ENCODE measurements at regions not wholly inside any gene's neighbourhood (a gene's known extent, or its start where the extent isn't known, plus 50 kb on each side); places are given as distances from the start of the nearest gene placed in this dataset.

DNA sequence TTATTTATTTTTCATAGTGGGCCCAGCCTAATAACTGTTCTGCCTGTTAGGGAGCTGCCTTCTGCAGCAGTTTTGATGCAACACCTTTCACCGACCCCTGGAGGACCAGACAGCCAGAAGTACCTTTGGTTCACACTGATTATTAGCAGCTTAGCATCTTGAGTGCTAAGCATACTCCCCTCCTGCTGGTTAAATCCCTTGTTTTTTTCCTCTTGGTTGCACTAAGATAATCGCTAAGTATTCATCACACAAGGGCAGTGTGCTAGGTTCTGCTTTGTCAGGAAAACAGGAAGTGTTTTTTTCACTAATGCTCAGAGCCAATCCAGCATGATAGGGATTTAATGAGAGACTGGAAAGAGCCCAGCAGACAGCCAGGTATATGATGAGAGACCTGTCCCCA is 437.0 kb downstream of the FUT8 start:
- DNase-seq (ENCODE audit: extremely low spot score, unreplicated experiment): peak; percentile 20
- H3K4me3 Mint-ChIP-seq: no peak overlapping the region
- TF ChIP-seq, protein P1, sequence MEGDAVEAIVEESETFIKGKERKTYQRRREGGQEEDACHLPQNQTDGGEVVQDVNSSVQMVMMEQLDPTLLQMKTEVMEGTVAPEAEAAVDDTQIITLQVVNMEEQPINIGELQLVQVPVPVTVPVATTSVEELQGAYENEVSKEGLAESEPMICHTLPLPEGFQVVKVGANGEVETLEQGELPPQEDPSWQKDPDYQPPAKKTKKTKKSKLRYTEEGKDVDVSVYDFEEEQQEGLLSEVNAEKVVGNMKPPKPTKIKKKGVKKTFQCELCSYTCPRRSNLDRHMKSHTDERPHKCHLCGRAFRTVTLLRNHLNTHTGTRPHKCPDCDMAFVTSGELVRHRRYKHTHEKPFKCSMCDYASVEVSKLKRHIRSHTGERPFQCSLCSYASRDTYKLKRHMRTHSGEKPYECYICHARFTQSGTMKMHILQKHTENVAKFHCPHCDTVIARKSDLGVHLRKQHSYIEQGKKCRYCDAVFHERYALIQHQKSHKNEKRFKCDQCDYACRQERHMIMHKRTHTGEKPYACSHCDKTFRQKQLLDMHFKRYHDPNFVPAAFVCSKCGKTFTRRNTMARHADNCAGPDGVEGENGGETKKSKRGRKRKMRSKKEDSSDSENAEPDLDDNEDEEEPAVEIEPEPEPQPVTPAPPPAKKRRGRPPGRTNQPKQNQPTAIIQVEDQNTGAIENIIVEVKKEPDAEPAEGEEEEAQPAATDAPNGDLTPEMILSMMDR (conservative IDR thresholded peaks at IDR 0.05): no peak

DNA sequence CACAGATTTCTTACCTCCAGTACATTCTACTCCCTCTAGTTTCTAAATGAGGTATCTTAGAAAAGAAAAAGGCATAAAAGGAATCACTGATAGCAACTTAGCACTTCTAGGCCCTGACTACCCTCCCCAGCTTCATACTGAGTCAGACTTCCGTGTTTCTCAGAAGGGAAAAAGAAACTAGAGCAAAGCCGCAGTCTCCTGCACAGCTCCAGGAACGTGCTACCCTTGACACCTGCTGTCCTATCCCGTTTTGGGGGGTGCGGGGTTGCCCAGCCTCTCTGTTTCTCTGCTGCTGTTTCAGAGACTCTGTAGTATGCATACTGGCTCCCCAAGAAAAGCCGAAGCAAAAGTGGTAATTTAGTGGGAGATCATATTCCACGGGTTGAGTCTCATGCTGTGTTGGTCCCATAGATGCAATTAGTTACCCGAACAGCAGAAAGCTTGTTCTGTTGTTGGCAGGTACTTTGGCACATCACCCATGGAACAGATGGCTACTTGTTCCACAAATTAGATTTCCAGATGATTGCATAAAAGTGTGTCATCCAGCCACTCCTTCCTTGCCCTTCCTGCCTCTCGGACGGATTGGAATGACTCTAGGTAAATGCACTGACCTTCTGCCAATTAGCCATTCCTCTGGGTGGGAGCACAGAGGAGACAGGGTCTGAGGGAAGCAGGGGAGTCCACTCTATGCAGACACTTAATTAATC is 438.1 kb downstream of the FUT8 start:
- Mint-ChIP-seq H3K4me1 (ENCODE audit: unreplicated experiment) (peaks cover 5% of the 10 kb centered on the region), H3K9me3 (peaks cover 4% of the 10 kb centered on the region), H3K27ac (no peak overlapping the region), H3K36me3 (no peaks in the 10 kb centered on the region), H3K4me3 (no peak overlapping the region), H3K27me3 (no peaks in the 10 kb centered on the region)
- TF ChIP-seq, protein P1 (conservative IDR thresholded peaks at IDR 0.05): no peak
- no peak for DNase-seq (ENCODE audit: extremely low spot score, unreplicated experiment)

More for the DNA sequence above, 437.0 kb downstream of the FUT8 start:
- peaks cover 5% of the 10 kb centered on the region for H3K4me1 Mint-ChIP-seq (ENCODE audit: unreplicated experiment)
- H3K9me3 Mint-ChIP-seq: peaks cover 3% of the 10 kb centered on the region
- no peaks in the 10 kb centered on the region for H3K27me3 Mint-ChIP-seq
- no peak overlapping the region for H3K27ac Mint-ChIP-seq
- no peaks in the 10 kb centered on the region for H3K36me3 Mint-ChIP-seq

DNA sequence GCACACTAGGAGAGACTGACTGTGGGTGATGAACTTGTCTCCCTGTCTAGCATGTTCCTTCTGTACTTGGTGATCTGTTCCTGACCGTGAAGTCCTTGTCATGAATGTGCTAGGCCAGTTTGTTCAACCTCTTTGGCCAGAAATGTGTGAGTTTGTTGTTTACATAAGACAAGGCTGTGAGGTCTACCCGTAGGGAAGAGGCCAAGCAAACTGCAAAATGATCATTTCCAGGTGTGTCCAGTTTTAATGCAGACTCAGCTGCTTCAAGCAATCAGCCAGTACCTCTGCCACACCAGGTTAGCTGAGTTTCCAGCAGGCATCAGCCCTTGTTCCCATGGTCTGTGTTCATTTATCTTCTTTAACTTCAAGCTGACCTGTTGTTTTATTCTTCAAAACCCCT is 440.2 kb downstream of the FUT8 start:
- peaks cover 4% of the 10 kb centered on the region for H3K9me3 Mint-ChIP-seq
- TF ChIP-seq, protein P1 (conservative IDR thresholded peaks at IDR 0.05): no peak
- H3K27ac Mint-ChIP-seq: no peak overlapping the region
- H3K27me3 Mint-ChIP-seq: peaks cover 2% of the 10 kb centered on the region
- no peak overlapping the region for H3K4me3 Mint-ChIP-seq
- no peaks in the 10 kb centered on the region for H3K36me3 Mint-ChIP-seq
- no peak for DNase-seq (ENCODE audit: extremely low spot score, unreplicated experiment)
- H3K4me1 Mint-ChIP-seq (ENCODE audit: unreplicated experiment): no peaks in the 10 kb centered on the region

DNA sequence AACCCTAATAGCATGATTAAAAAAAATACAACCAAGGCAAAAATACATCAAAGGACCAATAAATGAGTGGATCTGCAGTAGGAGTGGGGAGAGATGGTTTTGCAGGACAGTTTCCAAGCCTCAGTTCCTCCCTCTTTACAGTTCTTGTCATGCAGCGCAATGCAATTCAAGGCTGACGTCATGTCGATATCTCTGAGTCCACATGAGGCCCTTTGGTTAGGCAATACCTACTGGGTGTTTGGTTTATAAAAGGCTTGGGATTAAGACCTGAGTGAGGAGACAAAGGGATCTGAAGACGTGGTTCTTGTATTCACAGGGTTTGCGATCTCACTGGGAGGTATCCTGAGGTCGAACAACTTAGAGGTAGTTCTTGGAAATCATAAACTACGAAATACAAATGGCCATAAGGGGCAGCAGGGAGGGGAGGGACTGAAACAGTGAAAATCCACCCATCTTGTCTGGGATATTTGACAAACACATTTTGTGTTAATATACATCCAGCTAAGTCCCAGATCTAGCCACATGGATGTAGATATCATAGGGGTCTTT is 441.0 kb downstream of the FUT8 start:
- no peak for DNase-seq (ENCODE audit: extremely low spot score, unreplicated experiment)
- Mint-ChIP-seq H3K27ac (no peak overlapping the region), H3K4me1 (ENCODE audit: unreplicated experiment) (no peaks in the 10 kb centered on the region), H3K27me3 (peaks cover 2% of the 10 kb centered on the region), H3K36me3 (no peaks in the 10 kb centered on the region), H3K4me3 (no peak overlapping the region), H3K9me3 (peaks cover 4% of the 10 kb centered on the region)
- TF ChIP-seq, protein P1 (conservative IDR thresholded peaks at IDR 0.05): no peak

DNA sequence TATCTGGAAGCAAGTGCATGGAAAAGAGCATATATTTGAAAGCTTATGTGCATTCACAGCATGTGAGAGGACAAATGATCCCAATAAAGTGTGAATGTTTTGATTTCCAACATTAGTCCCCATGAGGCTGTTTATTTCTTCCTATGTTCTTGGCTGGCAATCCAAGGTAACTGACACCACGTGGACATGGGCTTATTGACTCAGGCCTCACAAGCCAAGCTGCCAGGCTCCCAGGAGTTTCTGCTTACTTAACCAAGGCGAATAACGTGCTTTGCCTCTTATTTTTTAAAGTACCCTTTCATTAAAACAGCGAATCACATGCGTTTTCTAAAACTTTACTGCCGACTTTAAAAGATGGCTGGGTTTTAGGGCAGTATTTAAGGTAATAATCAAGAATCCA is 441.7 kb downstream of the FUT8 start:
- TF ChIP-seq, protein P1 (conservative IDR thresholded peaks at IDR 0.05): no peak
- no peak overlapping the region for H3K27ac Mint-ChIP-seq
- no peaks in the 10 kb centered on the region for H3K36me3 Mint-ChIP-seq
- no peaks in the 10 kb centered on the region for H3K4me1 Mint-ChIP-seq (ENCODE audit: unreplicated experiment)
- DNase-seq (ENCODE audit: extremely low spot score, unreplicated experiment): no peak
- H3K4me3 Mint-ChIP-seq: no peak overlapping the region
- peaks cover 2% of the 10 kb centered on the region for H3K27me3 Mint-ChIP-seq
- H3K9me3 Mint-ChIP-seq: peaks cover 4% of the 10 kb centered on the region
